ENCODE measurements at regions not wholly inside any gene's neighbourhood (a gene's known extent, or its start where the extent isn't known, plus 50 kb on each side); places are given as distances from the start of the nearest gene placed in this dataset.

GRCh38 chr1:102084771-102085535, 88.2 kb upstream of the OLFM3 start:
- no peak for DNase-seq (ENCODE audit: low read depth)
- TF ChIP-seq CTCF (conservative IDR thresholded peaks at IDR 0.05; ENCODE audit: low read depth, low read length), result no peak
- no peak overlapping the region for H3K4me3 ChIP-seq (ENCODE audit: low read depth, low read length)

GRCh38 chr1:102083192-102083591, 86.5 kb upstream of the OLFM3 start:
- no peak overlapping the region for H3K4me3 ChIP-seq (ENCODE audit: low read depth, low read length)
- no peak for DNase-seq (ENCODE audit: low read depth)
- TF ChIP-seq CTCF (conservative IDR thresholded peaks at IDR 0.05; ENCODE audit: low read depth, low read length), result no peak

- DNase-seq (ENCODE audit: low read depth), result no peak
Observed at GRCh38 chr1:102074874-102075273, 78.1 kb upstream of the OLFM3 start.

GRCh38 chr1:102071451-102071850, 74.7 kb upstream of the OLFM3 start:
- no peak overlapping the region for H3K4me3 ChIP-seq (ENCODE audit: low read depth, low read length)
- no peak for TF ChIP-seq CTCF (conservative IDR thresholded peaks at IDR 0.05; ENCODE audit: low read depth, low read length)
- DNase-seq (ENCODE audit: low read depth), result no peak

More at GRCh38 chr1:102074874-102075273, 78.1 kb upstream of the OLFM3 start:
- H3K4me3 ChIP-seq (ENCODE audit: low read depth, low read length), result no peak overlapping the region
- TF ChIP-seq CTCF (conservative IDR thresholded peaks at IDR 0.05; ENCODE audit: low read depth, low read length), result no peak

GRCh38 chr1:102050556-102050955, 53.8 kb upstream of the OLFM3 start:
- H3K4me3 ChIP-seq (ENCODE audit: low read depth, low read length), result no peak overlapping the region
- no peak for DNase-seq (ENCODE audit: low read depth)
- TF ChIP-seq CTCF (conservative IDR thresholded peaks at IDR 0.05; ENCODE audit: low read depth, low read length), result no peak

GRCh38 chr1:102047724-102048123, 51.0 kb upstream of the OLFM3 start:
- H3K4me3 ChIP-seq (ENCODE audit: low read depth, low read length), result no peak overlapping the region
- no peak for DNase-seq (ENCODE audit: low read depth)
- no peak for TF ChIP-seq CTCF (conservative IDR thresholded peaks at IDR 0.05; ENCODE audit: low read depth, low read length)

Data from epithelial cell of proximal tubule (primary cell).